ENCODE measurements at regions not wholly inside any gene's neighbourhood (a gene's known extent, or its start where the extent isn't known, plus 50 kb on each side); places are given as distances from the start of the nearest gene placed in this dataset.
A peak's percentile ranks its signal among the peaks of the same experiment; 100 is the strongest.

DNA sequence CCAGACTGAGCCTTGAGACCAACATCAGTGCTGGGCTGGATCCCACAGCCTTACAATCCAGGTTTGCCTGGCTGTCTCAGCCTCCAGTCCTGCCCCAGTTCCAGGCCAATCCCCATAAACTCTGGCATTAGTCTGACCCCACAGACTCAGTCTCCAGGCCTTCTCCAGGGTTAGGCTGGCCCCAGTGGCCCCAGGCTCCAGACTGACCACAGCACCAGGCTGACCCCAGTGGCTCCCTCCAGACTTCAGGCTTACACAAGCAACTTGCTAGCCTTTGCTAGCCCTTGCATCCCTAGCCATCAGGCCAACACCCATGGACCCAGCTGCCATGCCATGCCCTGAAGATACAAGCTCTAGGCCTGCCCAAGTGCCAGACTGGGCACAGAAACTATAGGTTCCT lies 1326.0 kb upstream of the C9orf72 start:
- H3K4me3 Mint-ChIP-seq: no peak overlapping the region

More for the DNA sequence above, 1326.0 kb upstream of the C9orf72 start:
- H2AFZ ChIP-seq (ENCODE audit: low read length): no peak overlapping the region
- no peak overlapping the region for H2BK5ac ChIP-seq (ENCODE audit: insufficient read length, low read length)
- H3K9ac ChIP-seq (ENCODE audit: extremely low read depth, insufficient read length, low read length): no peak overlapping the region
- no peaks in the 10 kb centered on the region for H3K27me3 ChIP-seq (ENCODE audit: insufficient read depth, low read length)
- H3K79me2 ChIP-seq (ENCODE audit: insufficient read depth, low read length): no peaks in the 10 kb centered on the region
- no peak overlapping the region for H2BK20ac ChIP-seq (ENCODE audit: low read depth, low read length, poor library complexity, severe bottlenecking)
- peak overlapping the region; percentile 7 for H3K18ac ChIP-seq (ENCODE audit: insufficient read length, low read depth, low read length)
- TF ChIP-seq, protein P1, sequence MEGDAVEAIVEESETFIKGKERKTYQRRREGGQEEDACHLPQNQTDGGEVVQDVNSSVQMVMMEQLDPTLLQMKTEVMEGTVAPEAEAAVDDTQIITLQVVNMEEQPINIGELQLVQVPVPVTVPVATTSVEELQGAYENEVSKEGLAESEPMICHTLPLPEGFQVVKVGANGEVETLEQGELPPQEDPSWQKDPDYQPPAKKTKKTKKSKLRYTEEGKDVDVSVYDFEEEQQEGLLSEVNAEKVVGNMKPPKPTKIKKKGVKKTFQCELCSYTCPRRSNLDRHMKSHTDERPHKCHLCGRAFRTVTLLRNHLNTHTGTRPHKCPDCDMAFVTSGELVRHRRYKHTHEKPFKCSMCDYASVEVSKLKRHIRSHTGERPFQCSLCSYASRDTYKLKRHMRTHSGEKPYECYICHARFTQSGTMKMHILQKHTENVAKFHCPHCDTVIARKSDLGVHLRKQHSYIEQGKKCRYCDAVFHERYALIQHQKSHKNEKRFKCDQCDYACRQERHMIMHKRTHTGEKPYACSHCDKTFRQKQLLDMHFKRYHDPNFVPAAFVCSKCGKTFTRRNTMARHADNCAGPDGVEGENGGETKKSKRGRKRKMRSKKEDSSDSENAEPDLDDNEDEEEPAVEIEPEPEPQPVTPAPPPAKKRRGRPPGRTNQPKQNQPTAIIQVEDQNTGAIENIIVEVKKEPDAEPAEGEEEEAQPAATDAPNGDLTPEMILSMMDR (conservative IDR thresholded peaks at IDR 0.05): no peak
- no peak overlapping the region for H2BK15ac ChIP-seq (ENCODE audit: low read depth, low read length)
- Mint-ChIP-seq H3K36me3 (ENCODE audit: insufficient read depth in 1 of 3, low read depth in 3 of 3) (peaks cover 0 to 6% (median 3%) of the 10 kb centered on the region in 3 experiments; a peak in 5 of 7 replicates), H3K9me3 (peaks cover 0 to 5% of the 10 kb centered on the region in 2 experiments; a peak in 1 of 5 replicates), H3K4me1 (peaks cover 7 to 10% of the 10 kb centered on the region in 2 experiments), H3K27ac (no peak overlapping the region), H3K27me3 (ENCODE audit: low read depth) (no peaks in the 10 kb centered on the region)
- H3K4me1 ChIP-seq (ENCODE audit: insufficient read depth, low read length): no peaks in the 10 kb centered on the region
- H3K14ac ChIP-seq (ENCODE audit: insufficient read depth, low read length): no peak overlapping the region; the same call in 1 of the 2 replicates
- H3K23me2 ChIP-seq (ENCODE audit: insufficient read length, low read depth, low read length, poor library complexity, severe bottlenecking): no peaks in the 10 kb centered on the region
- no peak overlapping the region for H4K91ac ChIP-seq (ENCODE audit: insufficient read length, low read depth, low read length)
- no peaks in the 10 kb centered on the region for H3K79me1 ChIP-seq (ENCODE audit: insufficient read depth, low read depth, low read length, poor library complexity, severe bottlenecking)
- no peaks in the 10 kb centered on the region for H4K20me1 ChIP-seq (ENCODE audit: control insufficient read depth, insufficient read depth, insufficient read length)
- no peak for DNase-seq
- H3K27ac ChIP-seq (ENCODE audit: insufficient read length, low read depth, low read length): no peak overlapping the region
- H4K5ac ChIP-seq (ENCODE audit: insufficient read length, low read depth, low read length): no peak overlapping the region
- H3K9me3 ChIP-seq (ENCODE audit: control insufficient read depth, low read depth, low read length): no peaks in the 10 kb centered on the region
- H3K4ac ChIP-seq (ENCODE audit: low read depth, low read length): no peak overlapping the region
- H2AK5ac ChIP-seq (ENCODE audit: insufficient read length, low read length): no peak overlapping the region
- H2BK12ac ChIP-seq (ENCODE audit: insufficient read length, low read depth, low read length): no peak overlapping the region
- H2BK120ac ChIP-seq (ENCODE audit: low read depth, low read length, poor library complexity, severe bottlenecking): no peak overlapping the region
- no peak overlapping the region for H3T11ph ChIP-seq (ENCODE audit: low read length)
- H3K4me2 ChIP-seq (ENCODE audit: insufficient read depth, insufficient read length, low read length): no peak overlapping the region
- H3K56ac ChIP-seq (ENCODE audit: insufficient read length, low read depth, low read length): no peak overlapping the region
- no peak overlapping the region for H4K8ac ChIP-seq (replicated peaks; ENCODE audit: insufficient read length, low read depth, low read length)
- no peak overlapping the region for H3K23ac ChIP-seq (ENCODE audit: insufficient read length, low read depth, low read length)

Measured in H9 (cell line).